ENCODE measurements at regions not wholly inside any gene's neighbourhood (a gene's known extent, or its start where the extent isn't known, plus 50 kb on each side); places are given as distances from the start of the nearest gene placed in this dataset.

DNA sequence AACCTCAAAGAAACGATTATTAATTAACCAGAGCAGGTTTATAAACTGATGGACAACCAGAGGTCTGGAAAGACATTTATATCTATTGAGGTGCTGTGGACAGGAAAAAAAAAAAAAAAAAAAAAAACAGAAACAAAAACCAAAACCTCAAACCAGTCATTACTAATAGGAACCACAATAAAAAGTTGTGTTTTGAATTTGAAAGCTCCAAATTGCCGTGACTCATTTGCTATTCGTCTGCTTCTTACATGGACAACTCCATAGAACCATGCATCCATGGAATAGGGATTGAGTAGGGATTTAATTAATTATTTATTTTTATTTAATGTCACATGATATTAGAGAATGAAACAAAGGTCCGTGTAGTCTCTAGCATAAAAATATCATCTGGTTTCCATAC, 134.1 kb upstream of the SSTR1 start:
- peak; percentile 23 for DNase-seq

DNA sequence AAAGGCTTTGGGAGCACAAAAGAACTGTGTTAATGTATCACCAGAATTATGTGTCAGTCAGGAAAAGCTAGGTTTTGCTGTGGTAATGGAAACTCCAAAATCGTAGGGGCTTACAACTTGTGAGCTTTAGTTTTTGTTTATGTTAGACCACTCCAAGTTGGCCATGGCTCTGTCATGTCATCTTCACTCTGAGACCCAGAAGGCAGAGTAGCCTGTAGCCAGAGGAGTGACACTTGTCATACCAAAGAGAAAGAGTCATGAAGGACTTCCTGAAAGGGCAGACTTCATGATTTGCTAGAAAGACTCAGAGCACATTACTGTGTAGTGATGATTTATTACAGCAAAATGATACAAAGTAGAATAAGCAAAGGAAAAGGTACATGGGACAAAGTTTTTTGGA, 133.6 kb upstream of the SSTR1 start:
- no peak for DNase-seq

DNA sequence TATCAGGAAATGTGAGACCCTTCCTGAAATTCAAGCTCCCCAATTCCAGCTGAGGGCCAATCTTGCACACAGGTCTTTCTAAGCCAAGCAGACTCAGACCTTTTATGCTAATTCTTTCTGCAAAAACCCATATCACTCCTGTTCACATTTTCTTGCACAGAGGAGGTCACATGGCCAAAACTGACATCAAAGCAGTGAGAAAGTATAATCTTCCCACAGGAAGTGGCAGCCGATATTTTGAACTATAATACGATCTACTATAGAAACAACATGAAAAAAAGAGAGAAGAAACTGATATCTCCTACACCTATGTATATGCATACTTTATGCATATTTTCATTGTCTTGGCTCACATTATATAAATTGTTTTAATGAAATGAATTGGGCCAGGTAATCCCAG, 132.9 kb upstream of the SSTR1 start:
- no peak for DNase-seq

DNA sequence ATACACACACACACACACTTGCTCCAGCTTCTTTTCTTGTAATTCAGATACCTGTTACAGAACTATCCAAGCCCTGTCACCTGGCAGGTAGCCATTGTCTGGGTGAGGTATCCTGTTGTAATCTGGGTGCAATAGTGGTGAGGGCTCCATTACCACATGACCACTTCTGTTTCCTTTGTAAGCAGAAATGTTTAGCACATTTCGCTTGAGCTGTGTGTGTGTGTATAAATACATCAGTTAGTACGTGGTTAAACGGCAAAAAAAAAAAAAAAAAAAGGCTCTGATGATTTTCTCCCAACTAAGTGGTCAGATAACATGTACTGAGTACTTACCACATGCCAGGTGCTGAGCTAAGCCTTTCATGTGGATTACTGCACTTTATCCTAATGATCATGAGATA, 129.3 kb upstream of the SSTR1 start:
- peak; percentile 20 for DNase-seq

- DNase-seq = no peak
Measured at GRCh38 chr14:38079268-38079667, 128.4 kb upstream of the SSTR1 start.

- no peak for DNase-seq
Measured at GRCh38 chr14:38079886-38080285, 127.8 kb upstream of the SSTR1 start.

DNA sequence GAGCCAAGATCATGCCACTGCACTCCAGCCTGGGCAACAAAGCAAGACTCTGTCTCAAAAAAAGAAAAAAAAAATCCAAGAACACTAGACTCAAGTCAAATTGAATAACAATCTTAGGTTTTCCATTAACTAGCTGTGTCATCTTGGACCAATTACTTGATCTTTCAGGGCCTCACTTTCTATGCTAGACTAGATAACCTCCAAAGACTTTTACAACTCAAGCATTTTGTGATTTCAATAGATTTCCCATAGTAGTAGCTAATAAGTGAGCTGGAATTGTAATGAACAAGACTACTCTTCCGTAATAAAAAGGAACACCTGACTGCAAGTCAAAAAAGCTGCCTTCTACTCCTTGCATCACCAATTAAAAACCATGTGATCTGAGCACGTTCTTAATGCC, 127.0 kb upstream of the SSTR1 start:
- no peak for DNase-seq

- no peak for DNase-seq
Measured at GRCh38 chr14:38083039-38083438, 124.7 kb upstream of the SSTR1 start.

DNA sequence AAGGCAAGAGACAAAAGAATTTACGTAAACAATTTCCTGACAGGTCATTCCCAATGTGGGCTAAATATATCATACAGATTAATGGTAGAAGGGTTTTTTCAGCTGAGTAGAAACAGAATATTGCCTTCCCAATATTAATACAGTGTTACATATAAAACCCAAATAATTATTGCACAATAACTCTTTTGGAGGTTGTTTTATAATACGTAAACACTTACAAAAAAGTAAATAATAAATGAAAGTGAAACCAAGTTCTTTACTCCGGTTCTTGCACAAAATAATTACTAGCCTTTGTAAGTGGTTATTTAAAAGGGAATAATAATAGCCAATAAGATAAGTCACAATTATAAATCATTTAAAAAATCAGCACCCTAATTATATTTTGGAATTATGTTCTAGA, 118.6 kb upstream of the SSTR1 start:
- DNase-seq = no peak

DNA sequence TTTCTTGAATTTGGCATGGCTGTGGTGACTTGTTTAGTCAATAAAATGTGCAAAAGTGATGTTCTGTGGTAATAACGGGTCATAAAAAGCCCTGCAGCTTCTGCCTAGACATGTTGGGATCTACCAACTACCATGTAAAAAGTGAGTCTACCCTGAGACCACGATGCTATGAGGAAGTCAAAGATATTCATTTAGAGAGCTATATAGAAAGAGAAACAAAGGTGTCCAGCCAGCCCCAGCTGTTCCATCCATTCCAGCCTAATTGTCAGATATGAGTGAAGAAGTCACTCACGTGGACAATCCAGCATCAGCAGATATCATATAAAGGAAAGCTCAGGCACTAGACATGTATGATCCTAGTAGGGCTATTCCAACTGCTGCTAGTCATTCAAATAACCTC, 117.2 kb upstream of the SSTR1 start:
- DNase-seq = no peak

- no peak for DNase-seq
Measured at GRCh38 chr14:38098074-38098836, 109.4 kb upstream of the SSTR1 start.

DNA sequence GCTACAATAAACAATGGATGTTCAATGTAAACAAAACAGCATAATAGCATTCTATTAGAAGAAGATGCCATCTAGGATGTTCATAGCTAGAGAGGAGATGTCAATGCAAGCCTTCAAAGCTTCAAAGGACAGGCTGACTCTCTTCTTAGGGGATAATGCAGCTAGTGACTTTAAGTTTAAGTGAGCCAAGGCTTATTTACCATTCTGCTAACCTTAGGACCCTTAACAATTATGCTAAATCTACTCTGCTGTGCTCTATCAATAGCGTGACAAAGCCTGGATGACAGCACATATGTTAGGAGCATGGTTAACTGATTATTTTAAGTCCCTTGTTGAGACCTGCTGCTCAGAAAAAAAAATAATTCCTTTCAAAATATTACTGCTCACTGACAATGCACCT, 106.0 kb upstream of the SSTR1 start:
- no peak for DNase-seq

- no peak for DNase-seq
Measured at GRCh38 chr14:38103542-38104225, 104.0 kb upstream of the SSTR1 start.

GRCh38 chr14:38105106-38105702, 102.5 kb upstream of the SSTR1 start:
- no peak for DNase-seq

GRCh38 chr14:38107216-38107631, 100.5 kb upstream of the SSTR1 start:
- peak; percentile 59 for DNase-seq

DNA sequence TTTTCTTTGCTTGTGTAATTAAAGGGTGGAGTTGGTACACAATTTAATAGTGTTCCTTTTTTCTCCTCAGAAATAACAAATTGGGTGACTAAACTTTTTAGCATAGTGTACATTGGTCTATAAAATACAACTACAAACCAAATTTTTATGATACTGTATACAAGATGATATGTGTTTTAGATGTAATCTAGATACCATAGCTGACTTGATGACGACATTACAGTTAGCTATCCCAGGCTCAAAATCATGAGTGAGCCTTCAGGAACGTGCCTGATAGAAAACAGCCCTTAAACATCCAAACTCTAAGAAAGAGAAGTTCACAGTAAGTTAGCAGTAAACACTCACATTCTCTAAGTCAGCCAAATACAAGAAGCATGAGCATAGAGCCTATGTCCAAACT, 99.0 kb upstream of the SSTR1 start:
- no peak for DNase-seq

DNA sequence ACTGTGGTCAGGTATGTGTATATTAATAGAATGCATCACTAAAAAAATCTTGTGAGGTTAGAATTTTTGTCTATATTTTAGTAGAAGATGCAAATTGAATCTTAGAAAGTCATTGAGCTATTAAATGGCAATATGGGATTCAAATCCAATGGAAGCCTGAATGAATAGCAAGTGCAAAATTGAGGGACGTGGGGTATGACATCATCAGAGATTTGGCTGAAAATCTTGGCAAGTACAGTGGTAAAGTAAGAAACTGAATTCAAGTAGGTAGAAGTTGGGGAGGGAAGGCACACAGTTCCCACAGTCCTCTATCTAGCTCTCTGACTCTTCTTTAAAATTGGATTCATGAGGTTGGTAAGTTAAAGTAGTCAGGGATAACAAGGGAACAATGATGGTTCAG, 97.4 kb upstream of the SSTR1 start:
- DNase-seq = no peak

DNA sequence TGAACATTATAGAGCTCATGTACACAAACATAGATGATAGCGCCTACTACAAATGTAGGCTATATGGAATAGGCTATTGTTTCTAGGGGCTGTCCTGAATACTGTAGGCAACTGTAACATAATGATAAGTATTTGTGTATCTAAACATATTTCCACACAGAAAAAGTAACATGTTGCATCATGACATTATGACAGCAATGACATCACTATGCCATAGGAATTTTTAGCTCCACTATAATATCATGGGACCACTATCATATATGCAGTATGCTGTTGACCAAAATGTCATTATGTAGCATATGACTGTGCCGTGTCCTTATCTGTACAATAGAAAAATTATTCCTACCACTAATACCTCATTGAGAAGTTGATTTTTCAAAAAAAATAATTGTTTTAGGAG, 96.7 kb upstream of the SSTR1 start:
- no peak for DNase-seq

- no peak for DNase-seq
Measured at GRCh38 chr14:38113546-38113945, 94.2 kb upstream of the SSTR1 start.

DNA sequence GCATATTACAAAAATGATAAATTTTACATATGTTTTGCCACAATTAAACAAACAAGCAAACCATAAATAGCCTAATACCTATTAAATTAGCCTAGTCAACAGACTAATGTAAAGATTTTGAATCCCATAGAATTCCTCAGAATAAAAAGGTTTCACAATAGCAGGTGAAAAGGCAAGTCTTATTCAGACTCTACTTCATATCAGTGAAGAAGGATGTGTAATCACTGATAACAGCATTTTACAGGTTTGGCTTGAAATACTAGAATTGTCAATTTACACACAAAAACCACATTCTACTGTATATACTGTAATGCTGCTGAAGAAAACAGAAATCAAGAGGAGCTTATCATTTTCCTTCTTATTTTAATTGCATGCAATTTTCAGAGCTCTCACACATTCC, 90.8 kb upstream of the SSTR1 start:
- no peak for DNase-seq

DNA sequence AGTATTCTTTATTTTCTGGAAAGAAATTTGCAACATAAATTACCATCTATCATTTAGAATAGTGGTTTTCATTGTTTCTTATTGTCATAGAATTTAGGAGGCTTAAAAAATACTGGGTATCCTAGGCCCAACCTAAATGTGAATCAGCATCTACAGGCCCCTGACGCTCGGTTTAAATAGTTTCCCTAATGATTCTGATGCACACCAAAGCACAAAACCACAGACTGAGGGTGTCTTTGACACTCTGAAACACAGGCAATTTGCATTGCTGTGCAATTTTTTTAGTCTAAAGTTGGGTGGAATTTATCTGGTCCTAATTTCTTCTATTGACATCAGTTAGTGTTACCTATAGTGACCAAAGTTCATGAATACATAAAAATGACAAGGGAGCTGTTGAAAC, 87.6 kb upstream of the SSTR1 start:
- no peak for DNase-seq

DNA sequence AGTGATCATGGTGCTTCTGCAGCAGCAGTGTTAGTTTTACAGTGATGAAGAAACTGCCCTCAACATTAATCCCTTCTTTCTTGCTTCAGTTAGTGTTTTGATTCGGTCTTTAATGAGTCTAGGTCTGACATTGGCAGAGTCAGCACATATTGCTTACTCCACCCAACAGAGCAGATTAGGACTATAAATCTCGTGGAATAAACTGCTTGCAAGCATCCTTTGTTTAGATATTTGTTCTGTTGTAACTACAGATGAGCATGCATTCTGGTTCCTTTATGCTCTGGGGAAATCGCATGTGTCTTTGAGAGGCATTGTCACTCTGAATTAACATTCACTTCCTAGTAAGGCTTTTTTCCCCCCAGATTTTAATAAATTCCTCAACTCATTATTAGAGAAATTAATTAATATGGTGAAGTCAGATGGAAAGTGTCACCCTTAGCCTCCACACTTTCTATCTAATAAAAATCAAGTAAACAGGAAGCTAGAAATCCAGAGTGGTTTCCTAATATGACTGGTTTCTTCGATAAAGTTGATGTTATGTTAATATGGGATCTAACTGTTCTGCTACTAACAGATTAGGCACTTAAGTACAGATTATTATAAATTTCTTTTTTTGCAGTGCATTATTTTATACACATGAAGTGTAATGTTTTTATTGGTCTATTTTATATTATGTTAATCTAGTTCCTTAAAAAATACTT, 86.2 kb upstream of the SSTR1 start:
- DNase-seq = no peak

DNA sequence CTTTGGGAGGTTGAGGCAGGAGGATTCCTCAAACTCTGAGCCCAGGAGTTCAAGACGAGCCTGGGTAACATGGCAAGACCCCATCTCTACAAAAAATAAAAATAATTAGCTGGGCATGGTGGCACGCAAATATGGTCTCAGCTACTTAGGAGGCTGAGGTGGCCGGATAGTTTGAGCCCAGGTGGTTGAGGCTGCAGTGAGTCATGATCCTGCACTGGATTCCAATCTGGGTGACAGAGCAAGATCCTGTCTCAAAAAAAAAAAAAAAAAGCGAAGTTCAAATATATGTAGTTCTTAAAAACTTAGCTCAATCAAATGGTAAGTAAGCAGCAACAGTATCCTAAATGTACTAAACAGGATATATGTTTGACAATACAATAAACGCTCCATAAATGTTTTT, 85.5 kb upstream of the SSTR1 start:
- DNase-seq = no peak

DNA sequence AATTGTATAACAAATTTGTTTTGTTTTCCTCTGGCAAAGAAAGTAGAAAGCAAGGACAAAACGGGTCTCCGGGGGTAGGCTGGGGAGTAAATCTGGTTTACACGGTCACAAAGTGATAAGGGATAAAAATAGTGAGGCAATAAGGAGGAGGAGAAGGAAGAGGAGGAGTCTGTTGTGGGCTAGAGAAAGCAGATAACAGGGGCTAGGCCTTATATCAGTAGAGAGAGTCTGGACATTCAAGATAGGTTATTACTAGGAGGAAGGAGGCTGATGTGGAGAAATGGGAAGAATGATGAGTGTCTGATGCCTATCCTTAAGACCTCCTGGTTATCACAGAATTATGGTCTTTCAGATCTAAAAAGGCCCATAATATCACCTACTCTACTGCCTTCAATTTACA, 83.2 kb upstream of the SSTR1 start:
- no peak for DNase-seq

Data from activated CD4-positive, alpha-beta T cell treated with anti-CD3 and anti-CD28 coated beads, Interleukin-2, amount 50 U/mL, for 16 hours (primary cell).